IMR-90 (cell line): ENCODE measurements at regions not wholly inside any gene's neighbourhood (a gene's known extent, or its start where the extent isn't known, plus 50 kb on each side); places are given as distances from the start of the nearest gene placed in this dataset.

Source experiments
- ATAC-seq: fragments of 200-7000 bp; cut with Tn5 transposase; 2 replicates; pipeline ENCODE4 v1.9.1; 2020; ENCODE audit warnings: low read depth, mild to moderate bottlenecking, moderate library complexity
- BruUV-seq: library from RNA; stranded (reverse); fragments of 400-500 nt; replicated peaks from 2 replicates; lab custom pipeline; 2021; lab: Mats Ljungman, UMichigan
- CTCF ChIA-PET: fragments of 300-600 bp; formaldehyde crosslinking; extraction: SDS; loops from one replicate; lab custom pipeline; 2021; ENCODE audit warnings: antibody characterized with exemption; lab: Yijun Ruan, JAX
- POLR2A ChIA-PET: fragments of 300-600 bp; sonication (Branson Sonifier 250); formaldehyde crosslinking; loops from one replicate; lab custom pipeline; 2022; ENCODE audit warnings: antibody characterized with exemption; ENCODE audit not compliant: unreplicated experiment; lab: Charles Lee
- DNase-seq: peaks from one replicate; pipeline ENCODE4 v3.0.0; 2013
- H2AFZ ChIP-seq: replicated peaks from 2 replicates; pipeline ENCODE3; 2013; ENCODE audit warnings: low read length, mild to moderate bottlenecking; ENCODE audit not compliant: poor library complexity
- H2AK5ac ChIP-seq: 2 replicates; pipeline ENCODE4 v1.6.1; 2013; ENCODE audit warnings: low read depth, low read length, inconsistent platforms
- H2AK9ac ChIP-seq: replicated peaks from 2 replicates; pipeline ENCODE3; 2013; ENCODE audit warnings: mild to moderate bottlenecking, low read depth, low read length, moderate library complexity; ENCODE audit not compliant: poor library complexity
- H2BK120ac ChIP-seq: 2 replicates; pipeline ENCODE4 v1.6.1; 2013; ENCODE audit warnings: low read depth, low read length, inconsistent platforms
- H2BK15ac ChIP-seq: 3 replicates; pipeline ENCODE4 v1.6.1; 2013; ENCODE audit warnings: low read depth, low read length, inconsistent platforms
- H2BK20ac ChIP-seq: 2 replicates; pipeline ENCODE4 v1.6.1; 2013; ENCODE audit warnings: low read depth, mild to moderate bottlenecking, inconsistent platforms, low read length, moderate library complexity
- H2BK5ac ChIP-seq: 2 replicates; pipeline ENCODE4 v1.6.1; 2013; ENCODE audit warnings: mild to moderate bottlenecking, low read depth, low read length, inconsistent platforms; ENCODE audit not compliant: poor library complexity, severe bottlenecking
- H3K14ac ChIP-seq: replicated peaks from 2 replicates; pipeline ENCODE4 v1.6.1; 2013; ENCODE audit warnings: low read depth, low read length, inconsistent platforms
- H3K18ac ChIP-seq: 2 replicates; pipeline ENCODE4 v1.6.1; 2013; ENCODE audit warnings: low read depth, low read length, control low read depth
- H3K23ac ChIP-seq: 2 replicates; pipeline ENCODE4 v1.6.1; 2013; ENCODE audit warnings: low read depth, low read length, inconsistent platforms
- H3K27ac ChIP-seq: 2 replicates; pipeline ENCODE4 v1.5.1; 2013; ENCODE audit warnings: mild to moderate bottlenecking, control low read depth, low read length; ENCODE audit not compliant: insufficient read depth
- H3K27me3 ChIP-seq: 2 replicates; pipeline ENCODE4 v1.6.1; 2013; ENCODE audit warnings: low read length; ENCODE audit not compliant: control insufficient read depth, insufficient read depth
- H3K36me3 ChIP-seq: 2 replicates; pipeline ENCODE4 v1.6.1; 2013; ENCODE audit warnings: low read length, mixed read lengths; ENCODE audit not compliant: control insufficient read depth, insufficient read depth
- H3K4ac ChIP-seq: 2 replicates; pipeline ENCODE4 v1.6.1; 2013; ENCODE audit warnings: low read depth, low read length, inconsistent platforms
- H3K4me1 ChIP-seq: 2 replicates; pipeline ENCODE4 v1.6.1; 2013; ENCODE audit warnings: low read length, mixed read lengths; ENCODE audit not compliant: control insufficient read depth, insufficient read depth
- H3K4me2 ChIP-seq: 2 replicates; pipeline ENCODE4 v1.6.1; 2013; ENCODE audit warnings: low read depth, mild to moderate bottlenecking, control low read depth, low read length, moderate library complexity
- H3K4me3 ChIP-seq: 2 replicates; pipeline ENCODE4 v1.5.1; 2013; ENCODE audit warnings: low read depth, mild to moderate bottlenecking, control low read depth, low read length, moderate library complexity; ENCODE audit not compliant: insufficient read depth
- H3K56ac ChIP-seq: 2 replicates; pipeline ENCODE4 v1.6.1; 2013; ENCODE audit warnings: low read length, inconsistent platforms; ENCODE audit not compliant: insufficient read depth; ENCODE audit errors: extremely low read depth
- H3K79me1 ChIP-seq, 2 experiments: 2 replicates each; pipeline ENCODE4 v1.6.1; 2013; ENCODE audit warnings: low read length in 2 of 2, inconsistent platforms in 1 of 2, low read depth in 1 of 2
- H3K9ac ChIP-seq: 2 replicates; pipeline ENCODE4 v1.6.1; 2013; ENCODE audit warnings: low read depth, low read length, control low read depth
- H3K9me1 ChIP-seq: 2 replicates; pipeline ENCODE4 v1.6.1; 2013; ENCODE audit warnings: low read length, inconsistent platforms; ENCODE audit not compliant: insufficient read depth
- H3K9me3 ChIP-seq: 2 replicates; pipeline ENCODE4 v1.6.1; 2013; ENCODE audit warnings: low read length; ENCODE audit not compliant: control insufficient read depth, insufficient read depth
- H4K20me1 ChIP-seq: 2 replicates; pipeline ENCODE4 v1.6.1; 2013; ENCODE audit warnings: low read length, inconsistent platforms; ENCODE audit not compliant: insufficient read depth
- H4K5ac ChIP-seq: 2 replicates; pipeline ENCODE4 v1.6.1; 2013; ENCODE audit warnings: mild to moderate bottlenecking, low read depth, low read length, control low read depth
- H4K8ac ChIP-seq, 2 experiments: 2 replicates each; pipeline ENCODE4 v1.6.1; 2013; ENCODE audit warnings: low read depth in 2 of 2, low read length in 2 of 2, control low read depth in 1 of 2, inconsistent platforms in 1 of 2
- H4K91ac ChIP-seq: 2 replicates; pipeline ENCODE4 v1.6.1; 2013; ENCODE audit warnings: low read depth, low read length, inconsistent platforms; ENCODE audit not compliant: insufficient read depth
- BHLHE40 ChIP-seq: fragments of 150-350 bp; IDR thresholded peaks from 2 replicates; pipeline ENCODE4 v1.6.1; 2016; ENCODE audit warnings: mild to moderate bottlenecking, low read depth, low read length
- CEBPB ChIP-seq: IDR thresholded peaks from 2 replicates; pipeline ENCODE4 v1.6.1; 2012; ENCODE audit warnings: low read depth, low read length, improper control_type of control experiment
- CHD1 ChIP-seq: IDR thresholded peaks from 2 replicates; pipeline ENCODE4 v1.6.1; 2012; ENCODE audit warnings: low read depth, low read length, improper control_type of control experiment
- FOS ChIP-seq: fragments of 150-350 bp; IDR thresholded peaks from 2 replicates; pipeline ENCODE4 v1.6.1; 2016; ENCODE audit warnings: low read depth, low read length
- MAFK ChIP-seq: IDR thresholded peaks from 2 replicates; pipeline ENCODE4 v1.6.1; 2012; ENCODE audit warnings: low read depth, low read length, improper control_type of control experiment
- MAZ ChIP-seq: IDR thresholded peaks from 2 replicates; pipeline ENCODE4 v1.6.1; 2012; ENCODE audit warnings: low read depth, mild to moderate bottlenecking, low read length, improper control_type of control experiment, moderate library complexity, borderline replicate concordance
- MXI1 ChIP-seq: IDR thresholded peaks from 2 replicates; pipeline ENCODE4 v1.6.1; 2012; ENCODE audit warnings: low read depth, mild to moderate bottlenecking, low read length, moderate library complexity, borderline replicate concordance
- NFE2L2 ChIP-seq: fragments of 150-350 bp; IDR thresholded peaks from 2 replicates; pipeline ENCODE4 v1.6.1; 2016; ENCODE audit warnings: low read depth, mild to moderate bottlenecking, low read length
- POLR2A ChIP-seq: IDR thresholded peaks from 2 replicates; pipeline ENCODE4 v1.6.1; 2012; ENCODE audit warnings: mild to moderate bottlenecking, low read depth, low read length
- RAD21 ChIP-seq: IDR thresholded peaks from 2 replicates; pipeline ENCODE4 v1.6.1; 2012; ENCODE audit warnings: low read length, improper control_type of control experiment
- RCOR1 ChIP-seq: IDR thresholded peaks from 2 replicates; pipeline ENCODE4 v1.6.1; 2012; ENCODE audit warnings: mild to moderate bottlenecking, low read length, improper control_type of control experiment; ENCODE audit not compliant: insufficient replicate concordance
- RFX5 ChIP-seq: IDR thresholded peaks from 2 replicates; pipeline ENCODE4 v1.8.0; 2012; ENCODE audit warnings: low read depth, mild to moderate bottlenecking, low read length, moderate library complexity
- SMC3 ChIP-seq: fragments of 150-350 bp; IDR thresholded peaks from 2 replicates; pipeline ENCODE4 v1.6.1; 2016; ENCODE audit warnings: low read depth, mild to moderate bottlenecking, antibody characterized with exemption, low read length, moderate library complexity
- WGBS, 2 experiments: methylation state at CpG; one replicate each; pipeline versions ENCODE4 v1.1.5 to v1.1.7; 2013; ENCODE audit warnings: missing lambda C conversion rate in 2 of 2; ENCODE audit not compliant: insufficient read length in 1 of 2; ENCODE audit errors: extremely low coverage in 2 of 2; 5-methylcytosine and 5-hydroxymethylcytosine counted together
- dilution Hi-C: fragments of 300-500 bp; cut with HindIII; formaldehyde crosslinking; loops from one replicate; pipeline ENCODE4 v1.14.3; 2018; ENCODE audit warnings: low sequenced_read_pairs; ENCODE audit not compliant: unreplicated experiment
- in situ Hi-C: fragments of 300-500 bp; cut with MboI; formaldehyde crosslinking; loops from 3 replicates; pipeline ENCODE4 v1.14.3; 2019; ENCODE audit warnings: low sequenced_read_pairs, inconsistent platforms, mixed read lengths
- intact Hi-C: fragments of 100-400 bp; cut with micrococcal nuclease; formaldehyde crosslinking; loops from 2 replicates; pipeline ENCODE4 v1.10.0; 2022
- TF ChIP-seq, protein P1 (sequence below): fragments of 150-350 bp; IDR thresholded peaks from 2 replicates; pipeline ENCODE4 v1.6.1; 2017; ENCODE audit warnings: mild to moderate bottlenecking, antibody characterized with exemption, low read length, low read depth
- TF ChIP-seq, protein P2 (sequence below): conservative IDR thresholded peaks from 2 replicates; pipeline ENCODE4 v1.5.1; 2012; ENCODE audit warnings: mild to moderate bottlenecking, low read depth, low read length, improper control_type of control experiment
- TF ChIP-seq, protein P3 (sequence below): fragments of 150-350 bp; IDR thresholded peaks from 2 replicates; pipeline ENCODE4 v1.6.1; 2016; ENCODE audit warnings: low read depth, mild to moderate bottlenecking, low read length, moderate library complexity, borderline replicate concordance

GRCh38 chr5:12270914-12271313 is 366.7 kb upstream of the CTNND2 start:
- in situ Hi-C loops, result no loop called here
- H2BK5ac ChIP-seq, result no peak overlapping the region
- H3K4me3 ChIP-seq, result no peak overlapping the region
- H3K4ac ChIP-seq, result no peak overlapping the region
- ChIA-PET CTCF (no interaction called here), POLR2A (no interaction called here)
- BruUV-seq, result no TSS peak
- no peak overlapping the region for H2BK15ac ChIP-seq
- no peak overlapping the region for H2BK120ac ChIP-seq
- no peaks in the 10 kb centered on the region for H3K27me3 ChIP-seq
- H4K91ac ChIP-seq, result no peak overlapping the region
- H2BK20ac ChIP-seq, result no peak overlapping the region
- no peak overlapping the region for H3K4me2 ChIP-seq
- no peak overlapping the region for H4K8ac ChIP-seq
- H3K9me1 ChIP-seq, result no peaks in the 10 kb centered on the region
- H3K9me3 ChIP-seq, result peaks cover 10% of the 10 kb centered on the region
- no peaks in the 10 kb centered on the region for H3K4me1 ChIP-seq
- no peak overlapping the region for H2AFZ ChIP-seq
- H3K9ac ChIP-seq, result no peak overlapping the region
- intact Hi-C loops, result no loop called here
- dilution Hi-C loops, result no loop called here
- H3K36me3 ChIP-seq, result no peaks in the 10 kb centered on the region
- no peak overlapping the region for H2AK9ac ChIP-seq
- no peak for DNase-seq
- WGBS, 2 experiments, result no CpG with 5 or more reads among the region's 1 CpG
- no peak overlapping the region for H2AK5ac ChIP-seq
- H4K5ac ChIP-seq, result no peak overlapping the region
- H3K23ac ChIP-seq, result no peak overlapping the region
- no peaks in the 10 kb centered on the region for H3K79me1 ChIP-seq
- H3K18ac ChIP-seq, result no peak overlapping the region
- no peak for ATAC-seq
- no peak overlapping the region for H3K27ac ChIP-seq
- H4K20me1 ChIP-seq, result no peaks in the 10 kb centered on the region
- H3K14ac ChIP-seq, result no peak overlapping the region
- TF ChIP-seq FOS (no peak), RCOR1 (no peak), SMC3 (no peak), RFX5 (no peak), RAD21 (no peak), CHD1 (no peak), MAFK (no peak), BHLHE40 (no peak), NFE2L2 (no peak), CEBPB (no peak), MAZ (no peak), MXI1 (no peak), POLR2A (no peak)
- TF ChIP-seq, protein P1, sequence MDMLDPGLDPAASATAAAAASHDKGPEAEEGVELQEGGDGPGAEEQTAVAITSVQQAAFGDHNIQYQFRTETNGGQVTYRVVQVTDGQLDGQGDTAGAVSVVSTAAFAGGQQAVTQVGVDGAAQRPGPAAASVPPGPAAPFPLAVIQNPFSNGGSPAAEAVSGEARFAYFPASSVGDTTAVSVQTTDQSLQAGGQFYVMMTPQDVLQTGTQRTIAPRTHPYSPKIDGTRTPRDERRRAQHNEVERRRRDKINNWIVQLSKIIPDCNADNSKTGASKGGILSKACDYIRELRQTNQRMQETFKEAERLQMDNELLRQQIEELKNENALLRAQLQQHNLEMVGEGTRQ, result no peak
- TF ChIP-seq, protein P2, sequence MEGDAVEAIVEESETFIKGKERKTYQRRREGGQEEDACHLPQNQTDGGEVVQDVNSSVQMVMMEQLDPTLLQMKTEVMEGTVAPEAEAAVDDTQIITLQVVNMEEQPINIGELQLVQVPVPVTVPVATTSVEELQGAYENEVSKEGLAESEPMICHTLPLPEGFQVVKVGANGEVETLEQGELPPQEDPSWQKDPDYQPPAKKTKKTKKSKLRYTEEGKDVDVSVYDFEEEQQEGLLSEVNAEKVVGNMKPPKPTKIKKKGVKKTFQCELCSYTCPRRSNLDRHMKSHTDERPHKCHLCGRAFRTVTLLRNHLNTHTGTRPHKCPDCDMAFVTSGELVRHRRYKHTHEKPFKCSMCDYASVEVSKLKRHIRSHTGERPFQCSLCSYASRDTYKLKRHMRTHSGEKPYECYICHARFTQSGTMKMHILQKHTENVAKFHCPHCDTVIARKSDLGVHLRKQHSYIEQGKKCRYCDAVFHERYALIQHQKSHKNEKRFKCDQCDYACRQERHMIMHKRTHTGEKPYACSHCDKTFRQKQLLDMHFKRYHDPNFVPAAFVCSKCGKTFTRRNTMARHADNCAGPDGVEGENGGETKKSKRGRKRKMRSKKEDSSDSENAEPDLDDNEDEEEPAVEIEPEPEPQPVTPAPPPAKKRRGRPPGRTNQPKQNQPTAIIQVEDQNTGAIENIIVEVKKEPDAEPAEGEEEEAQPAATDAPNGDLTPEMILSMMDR, result no peak
- TF ChIP-seq, protein P3, sequence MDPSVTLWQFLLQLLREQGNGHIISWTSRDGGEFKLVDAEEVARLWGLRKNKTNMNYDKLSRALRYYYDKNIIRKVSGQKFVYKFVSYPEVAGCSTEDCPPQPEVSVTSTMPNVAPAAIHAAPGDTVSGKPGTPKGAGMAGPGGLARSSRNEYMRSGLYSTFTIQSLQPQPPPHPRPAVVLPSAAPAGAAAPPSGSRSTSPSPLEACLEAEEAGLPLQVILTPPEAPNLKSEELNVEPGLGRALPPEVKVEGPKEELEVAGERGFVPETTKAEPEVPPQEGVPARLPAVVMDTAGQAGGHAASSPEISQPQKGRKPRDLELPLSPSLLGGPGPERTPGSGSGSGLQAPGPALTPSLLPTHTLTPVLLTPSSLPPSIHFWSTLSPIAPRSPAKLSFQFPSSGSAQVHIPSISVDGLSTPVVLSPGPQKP, result no peak
- H3K56ac ChIP-seq, result no peak overlapping the region
